Retinal pigment epithelial cell (primary cell): ENCODE measurements at regions not wholly inside any gene's neighbourhood (a gene's known extent, or its start where the extent isn't known, plus 50 kb on each side); places are given as distances from the start of the nearest gene placed in this dataset.

Experiments used
- DNase-seq: peaks from one replicate; pipeline ENCODE4 v3.0.0-alpha.2; 2010; ENCODE audit warnings: low read depth
- H3K4me3 ChIP-seq: 2 replicates; pipeline ENCODE4 v1.5.1; 2011; ENCODE audit warnings: mild to moderate bottlenecking, low read length, control low read depth, moderate library complexity
- TF ChIP-seq, protein P1 (sequence below): conservative IDR thresholded peaks from 2 replicates; pipeline ENCODE4 v1.5.1; 2011; ENCODE audit warnings: low read depth, low read length, control low read depth, inconsistent platforms

DNA sequence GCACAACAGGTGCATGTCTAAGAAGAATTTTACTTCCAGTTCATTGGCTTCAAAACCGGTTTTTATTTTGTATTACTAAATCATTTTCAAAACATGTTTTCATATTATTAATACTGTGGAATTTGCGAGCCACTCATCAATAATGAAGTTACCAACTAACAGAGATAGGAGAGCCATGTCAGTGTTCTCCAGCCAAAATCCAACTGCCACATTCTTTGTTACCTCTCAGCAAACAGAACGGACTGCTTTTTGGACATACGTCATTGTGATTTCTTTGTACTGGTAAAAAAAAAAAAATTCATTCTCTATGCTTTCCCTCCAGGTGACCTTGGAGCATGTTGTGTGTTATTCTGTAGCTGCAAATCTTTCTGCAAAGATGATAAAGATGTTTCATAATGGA is 414.2 kb upstream of the MMADHC start:
- TF ChIP-seq, protein P1, sequence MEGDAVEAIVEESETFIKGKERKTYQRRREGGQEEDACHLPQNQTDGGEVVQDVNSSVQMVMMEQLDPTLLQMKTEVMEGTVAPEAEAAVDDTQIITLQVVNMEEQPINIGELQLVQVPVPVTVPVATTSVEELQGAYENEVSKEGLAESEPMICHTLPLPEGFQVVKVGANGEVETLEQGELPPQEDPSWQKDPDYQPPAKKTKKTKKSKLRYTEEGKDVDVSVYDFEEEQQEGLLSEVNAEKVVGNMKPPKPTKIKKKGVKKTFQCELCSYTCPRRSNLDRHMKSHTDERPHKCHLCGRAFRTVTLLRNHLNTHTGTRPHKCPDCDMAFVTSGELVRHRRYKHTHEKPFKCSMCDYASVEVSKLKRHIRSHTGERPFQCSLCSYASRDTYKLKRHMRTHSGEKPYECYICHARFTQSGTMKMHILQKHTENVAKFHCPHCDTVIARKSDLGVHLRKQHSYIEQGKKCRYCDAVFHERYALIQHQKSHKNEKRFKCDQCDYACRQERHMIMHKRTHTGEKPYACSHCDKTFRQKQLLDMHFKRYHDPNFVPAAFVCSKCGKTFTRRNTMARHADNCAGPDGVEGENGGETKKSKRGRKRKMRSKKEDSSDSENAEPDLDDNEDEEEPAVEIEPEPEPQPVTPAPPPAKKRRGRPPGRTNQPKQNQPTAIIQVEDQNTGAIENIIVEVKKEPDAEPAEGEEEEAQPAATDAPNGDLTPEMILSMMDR = no peak
- no peak for DNase-seq
- H3K4me3 ChIP-seq = no peak overlapping the region

DNA sequence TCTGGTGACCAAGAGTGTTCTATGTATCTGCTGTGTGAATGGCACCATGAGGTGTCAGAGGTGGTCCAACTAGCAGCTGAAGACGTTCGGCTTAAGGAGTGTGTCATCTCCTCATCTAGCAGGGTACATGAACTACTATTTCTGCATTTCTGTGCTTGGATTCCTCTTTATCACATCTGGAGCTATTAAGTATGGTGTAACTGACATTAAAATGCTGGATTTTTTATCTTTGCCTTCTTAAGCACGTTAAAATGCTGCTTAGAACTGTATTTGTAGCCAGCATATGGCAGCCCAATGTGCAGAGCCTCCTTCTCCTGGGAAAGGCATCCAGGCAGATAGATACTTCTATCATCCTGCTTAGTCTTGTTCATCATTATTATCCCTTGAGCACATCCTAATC is 409.3 kb upstream of the MMADHC start:
- TF ChIP-seq, protein P1 = no peak
- no peak for DNase-seq

DNA sequence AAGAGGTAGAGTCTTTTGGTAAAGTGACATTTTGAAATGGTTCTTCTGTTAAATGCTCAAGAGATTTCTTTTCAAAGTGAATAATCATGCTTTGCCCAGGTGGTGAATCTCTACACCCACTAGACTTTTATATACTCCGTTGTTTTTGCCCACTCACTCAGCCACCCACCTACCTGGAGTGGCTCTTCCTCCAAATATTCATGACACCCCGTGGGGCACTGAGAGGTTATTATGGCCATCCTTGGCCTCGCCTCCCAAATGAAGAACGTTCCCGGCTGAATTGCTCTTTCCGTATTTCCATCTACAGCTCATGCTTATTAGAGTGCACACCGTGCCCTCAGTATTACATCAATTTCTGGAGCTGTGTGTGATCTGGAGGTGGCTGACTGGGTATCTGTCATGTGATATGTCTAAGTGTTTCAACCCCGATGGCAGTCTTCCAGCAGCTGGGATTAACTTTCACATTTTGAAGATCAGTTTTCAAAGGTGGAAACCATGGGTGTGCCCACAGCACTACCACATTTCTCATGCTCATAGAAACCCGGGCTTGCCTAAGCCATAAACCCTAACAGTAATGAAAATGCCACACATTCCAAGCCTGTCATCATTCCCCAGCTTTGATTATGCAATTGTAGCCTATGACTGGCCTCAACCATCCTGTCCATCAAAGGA is 406.6 kb upstream of the MMADHC start:
- TF ChIP-seq, protein P1 = no peak
- peak; percentile 100 for DNase-seq
- H3K4me3 ChIP-seq = no peak overlapping the region

More for the DNA sequence above, 409.3 kb upstream of the MMADHC start:
- no peak overlapping the region for H3K4me3 ChIP-seq

DNA sequence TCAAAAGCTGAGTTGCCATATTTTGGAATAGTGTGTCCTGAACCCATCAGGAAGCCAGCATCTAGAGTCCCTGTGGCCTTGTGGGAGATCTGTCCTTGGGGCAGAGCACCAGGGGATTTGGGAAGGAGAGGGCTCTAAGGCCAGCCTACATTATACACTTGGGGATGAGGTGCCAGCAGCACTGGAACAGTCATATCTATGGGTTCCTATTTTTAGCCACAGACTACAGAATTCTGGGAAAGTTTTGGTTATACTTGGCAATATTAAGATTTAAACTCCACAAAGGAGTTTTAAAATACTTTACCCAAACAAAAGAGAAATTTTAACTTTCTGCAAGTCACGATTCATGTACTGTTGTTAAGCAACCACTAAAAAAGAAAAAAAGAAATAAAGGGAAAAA is 405.7 kb upstream of the MMADHC start:
- TF ChIP-seq, protein P1 = no peak
- no peak overlapping the region for H3K4me3 ChIP-seq
- DNase-seq = no peak

DNA sequence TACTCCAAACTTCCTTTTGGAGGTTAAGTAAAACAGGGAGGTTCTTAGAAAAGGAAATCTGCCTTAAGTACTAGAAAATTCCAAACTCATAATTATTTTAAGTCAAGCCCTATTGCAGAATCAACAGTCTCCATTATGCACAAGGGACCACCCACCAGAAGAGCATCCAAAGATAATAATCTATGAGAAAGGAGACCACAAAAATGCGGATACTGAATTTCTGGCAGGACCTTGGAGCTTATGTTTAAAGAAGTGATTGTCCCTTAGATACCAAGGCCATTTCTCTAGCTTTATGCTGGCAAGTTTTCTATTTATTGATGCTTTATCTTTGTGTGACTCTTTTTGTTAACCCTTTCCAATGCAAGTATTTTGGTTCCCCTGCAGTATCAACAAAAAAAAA is 404.0 kb upstream of the MMADHC start:
- no peak for DNase-seq
- TF ChIP-seq, protein P1 = no peak
- no peak overlapping the region for H3K4me3 ChIP-seq

DNA sequence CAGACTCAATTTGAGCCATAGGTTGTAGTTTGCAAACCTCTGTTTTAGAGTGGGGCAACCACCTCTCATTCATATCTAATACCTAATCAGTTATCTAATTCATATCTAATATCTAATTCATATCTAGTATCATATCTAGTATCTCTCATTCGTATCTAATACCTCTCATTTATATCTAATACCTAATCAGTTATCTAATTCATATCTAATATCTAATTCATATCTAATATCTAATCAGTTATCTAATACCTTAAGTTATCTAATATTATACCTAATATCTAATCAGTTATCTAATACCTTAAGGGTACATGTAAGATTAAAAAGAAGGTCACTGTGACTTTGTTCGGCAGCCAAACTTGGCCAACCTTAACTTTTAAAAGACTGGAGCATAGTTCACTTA is 403.4 kb upstream of the MMADHC start:
- TF ChIP-seq, protein P1 = no peak
- H3K4me3 ChIP-seq = no peak overlapping the region
- no peak for DNase-seq

DNA sequence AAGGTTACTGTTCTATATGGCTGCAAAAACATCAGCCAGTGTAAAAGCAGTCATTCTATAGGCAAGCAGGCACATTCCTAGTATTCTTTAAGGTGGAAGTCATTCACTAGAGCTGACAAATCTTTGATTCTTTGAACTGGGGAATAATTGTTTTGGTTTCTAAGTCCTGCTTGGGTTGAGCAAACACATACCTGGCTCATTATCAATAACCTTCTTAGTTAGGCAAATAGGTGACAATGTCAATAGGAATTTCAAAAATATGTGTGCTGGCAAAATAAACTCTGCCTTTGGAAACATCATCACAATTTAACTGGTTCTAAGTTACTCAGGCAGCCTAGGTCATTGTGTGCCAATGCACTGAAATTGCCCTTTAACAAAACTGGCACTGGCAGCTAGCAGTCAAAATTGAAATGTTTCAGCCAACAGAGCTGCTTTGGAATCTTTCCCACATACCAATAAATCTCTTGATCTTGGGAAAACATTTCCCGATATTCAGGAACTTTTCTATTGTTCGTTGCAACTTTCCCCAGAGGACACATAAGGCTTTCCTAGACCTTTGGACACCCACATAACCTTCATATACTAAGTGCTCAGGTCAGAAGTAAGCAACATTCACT is 402.0 kb upstream of the MMADHC start:
- no peak overlapping the region for H3K4me3 ChIP-seq
- peak; percentile 71 for DNase-seq
- TF ChIP-seq, protein P1 = no peak
